Esophagus squamous epithelium (tissue), 4 donors: ENCODE measurements at regions not wholly inside any gene's neighbourhood (a gene's known extent, or its start where the extent isn't known, plus 50 kb on each side); places are given as distances from the start of the nearest gene placed in this dataset.

Experiments used
- POLR2A ChIP-seq, 4 donors: fragments of 450-650 bp; IDR thresholded peaks; one replicate each; pipeline ENCODE4 v1.6.1; 2017; ENCODE audit warnings: antibody characterized with exemption in 4 of 4, mild to moderate bottlenecking in 4 of 4, moderate library complexity in 3 of 4
- TF ChIP-seq, protein P1 (sequence below), 6 experiments: fragments of 450-650 bp in 4 of 6; fragments of 200-600 bp in 2 of 6; sonication (generic) in 2 of 6; IDR thresholded peaks; one replicate each; pipeline ENCODE4 v1.5.1; 2016 to 2019; ENCODE audit warnings: antibody characterized with exemption in 6 of 6, mild to moderate bottlenecking in 4 of 6, moderate library complexity in 4 of 6

DNA sequence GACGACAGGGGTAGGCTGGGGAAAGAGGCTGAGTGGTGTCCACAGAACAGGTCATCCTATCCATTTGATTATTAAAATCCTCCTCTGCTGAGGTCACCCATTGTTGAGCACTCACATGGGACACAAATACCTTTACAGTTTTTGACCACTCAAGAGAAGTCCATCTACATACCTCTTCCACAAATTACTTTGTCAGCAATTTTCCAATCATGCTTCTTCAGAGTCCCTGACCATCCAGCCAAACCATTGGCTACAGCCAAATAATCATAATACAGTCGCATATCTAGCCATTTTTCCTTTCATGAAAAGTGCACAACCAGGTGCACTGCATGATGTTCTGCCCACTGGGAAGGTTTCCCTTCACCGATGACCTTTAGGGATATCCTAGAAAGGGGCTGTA lies 407.4 kb downstream of the TEX13C start:
- TF ChIP-seq, protein P1, sequence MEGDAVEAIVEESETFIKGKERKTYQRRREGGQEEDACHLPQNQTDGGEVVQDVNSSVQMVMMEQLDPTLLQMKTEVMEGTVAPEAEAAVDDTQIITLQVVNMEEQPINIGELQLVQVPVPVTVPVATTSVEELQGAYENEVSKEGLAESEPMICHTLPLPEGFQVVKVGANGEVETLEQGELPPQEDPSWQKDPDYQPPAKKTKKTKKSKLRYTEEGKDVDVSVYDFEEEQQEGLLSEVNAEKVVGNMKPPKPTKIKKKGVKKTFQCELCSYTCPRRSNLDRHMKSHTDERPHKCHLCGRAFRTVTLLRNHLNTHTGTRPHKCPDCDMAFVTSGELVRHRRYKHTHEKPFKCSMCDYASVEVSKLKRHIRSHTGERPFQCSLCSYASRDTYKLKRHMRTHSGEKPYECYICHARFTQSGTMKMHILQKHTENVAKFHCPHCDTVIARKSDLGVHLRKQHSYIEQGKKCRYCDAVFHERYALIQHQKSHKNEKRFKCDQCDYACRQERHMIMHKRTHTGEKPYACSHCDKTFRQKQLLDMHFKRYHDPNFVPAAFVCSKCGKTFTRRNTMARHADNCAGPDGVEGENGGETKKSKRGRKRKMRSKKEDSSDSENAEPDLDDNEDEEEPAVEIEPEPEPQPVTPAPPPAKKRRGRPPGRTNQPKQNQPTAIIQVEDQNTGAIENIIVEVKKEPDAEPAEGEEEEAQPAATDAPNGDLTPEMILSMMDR (IDR thresholded peaks at IDR 0.05), result no peak
- no peak for TF ChIP-seq POLR2A (IDR thresholded peaks at IDR 0.05)
